Large intestine (tissue), 3 donors: ENCODE measurements at regions not wholly inside any gene's neighbourhood (a gene's known extent, or its start where the extent isn't known, plus 50 kb on each side); places are given as distances from the start of the nearest gene placed in this dataset.

Source experiments
- DNase-seq, 2 donors: peaks; one replicate each; pipeline versions ENCODE4 v3.0.0 to v3.0.0-alpha.2; 2013
- H3K27ac ChIP-seq: one replicate; pipeline ENCODE4 v1.5.1; 2013; ENCODE audit warnings: low read length
- H3K27me3 ChIP-seq: 2 replicates; pipeline ENCODE4 v1.6.1; 2013; ENCODE audit warnings: low read length; ENCODE audit not compliant: control insufficient read depth, insufficient read depth
- H3K36me3 ChIP-seq: 2 replicates; pipeline ENCODE4 v1.6.1; 2013; ENCODE audit warnings: low read length; ENCODE audit not compliant: control insufficient read depth, insufficient read depth
- H3K4me1 ChIP-seq: one replicate; pipeline ENCODE4 v1.6.1; 2013; ENCODE audit warnings: low read length; ENCODE audit not compliant: control insufficient read depth, insufficient read depth
- H3K4me3 ChIP-seq: one replicate; pipeline ENCODE4 v1.5.1; 2013; ENCODE audit warnings: low read length
- H3K9me3 ChIP-seq: one replicate; pipeline ENCODE4 v1.6.1; 2013; ENCODE audit warnings: mild to moderate bottlenecking, low read depth, low read length, moderate library complexity; ENCODE audit not compliant: control insufficient read depth
- WGBS: methylation state at CpG from one replicate; pipeline ENCODE4 v1.1.5; 2013; ENCODE audit warnings: low lambda C conversion rate; ENCODE audit not compliant: insufficient coverage; 5-methylcytosine and 5-hydroxymethylcytosine counted together

DNA sequence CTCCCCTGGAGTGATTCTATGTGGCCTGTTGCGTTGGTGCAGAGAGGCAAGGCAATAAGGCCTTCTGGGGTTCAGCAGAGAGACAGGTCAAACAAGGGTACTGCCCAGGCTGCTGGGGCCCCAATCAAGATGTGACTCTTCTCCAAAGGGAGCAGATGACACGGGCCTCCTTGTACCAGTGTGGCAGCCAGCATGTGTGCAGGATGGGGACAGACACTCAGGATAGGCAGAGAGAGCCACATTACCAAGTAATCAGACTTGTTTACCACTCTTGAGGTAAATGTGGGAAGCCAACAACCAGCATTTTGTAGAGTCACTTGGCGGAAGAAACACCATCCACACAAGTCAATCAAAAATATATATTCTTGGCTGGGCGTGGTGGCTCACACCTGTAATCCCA is 95.3 kb upstream of the DLG1 start:
- Histone ChIP-seq H3K36me3 (no peaks in the 10 kb centered on the region), H3K4me1 (no peaks in the 10 kb centered on the region), H3K27me3 (no peaks in the 10 kb centered on the region), H3K9me3 (no peaks in the 10 kb centered on the region), H3K4me3 (no peak overlapping the region), H3K27ac (no peak overlapping the region)
- WGBS: no CpG with 5 or more reads among the region's 4 CpGs
- DNase-seq: no peak

DNA sequence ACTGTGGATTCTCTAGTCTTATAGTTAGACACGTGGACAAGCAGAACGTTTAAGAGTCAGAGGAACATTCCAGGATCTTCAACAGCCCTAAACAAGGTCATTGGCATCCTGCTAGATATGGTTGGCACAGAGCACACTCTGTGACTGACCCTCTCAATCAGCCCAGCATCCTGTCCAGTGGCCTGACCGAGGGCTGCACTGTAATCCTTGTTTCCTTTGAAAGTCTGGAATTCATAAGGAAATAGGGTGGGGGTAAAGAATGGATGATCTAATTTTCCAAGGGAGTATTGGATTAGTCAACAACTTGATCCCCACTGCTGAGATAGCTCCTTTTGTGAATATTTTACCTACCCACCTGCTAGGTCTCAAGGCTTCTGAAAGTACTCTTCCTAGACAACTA is 94.5 kb upstream of the DLG1 start:
- Histone ChIP-seq H3K27me3 (no peaks in the 10 kb centered on the region), H3K36me3 (no peaks in the 10 kb centered on the region), H3K4me3 (no peak overlapping the region), H3K27ac (no peak overlapping the region), H3K9me3 (no peaks in the 10 kb centered on the region), H3K4me1 (no peaks in the 10 kb centered on the region)
- DNase-seq: no peak
- no CpG with 5 or more reads among the region's 3 CpGs for WGBS

DNA sequence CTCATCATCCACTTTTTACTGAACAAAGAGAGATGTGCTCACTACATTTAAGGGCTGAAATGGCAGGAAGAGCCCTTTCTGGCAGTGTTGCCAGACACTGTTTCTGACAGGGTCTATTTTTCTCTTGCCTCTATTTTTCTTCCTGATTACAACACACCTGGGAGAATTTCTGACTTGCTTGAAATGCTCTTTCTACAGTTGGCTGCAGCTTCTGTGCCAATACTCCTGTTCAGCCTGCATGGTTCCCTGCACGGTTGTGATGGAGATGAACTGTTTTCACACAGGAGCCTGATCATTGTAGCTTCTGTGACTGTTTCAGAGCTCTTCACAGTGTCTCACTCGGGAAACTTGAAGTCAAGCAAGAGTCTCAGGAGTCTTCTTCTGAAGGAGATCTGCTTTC is 83.0 kb upstream of the DLG1 start:
- Histone ChIP-seq H3K27ac (peak overlapping the region; percentile 3), H3K36me3 (no peaks in the 10 kb centered on the region), H3K4me3 (no peak overlapping the region), H3K9me3 (no peaks in the 10 kb centered on the region), H3K4me1 (peaks cover 19% of the 10 kb centered on the region), H3K27me3 (no peaks in the 10 kb centered on the region)
- DNase-seq: no peak
- no CpG with 5 or more reads among the region's 2 CpGs for WGBS

DNA sequence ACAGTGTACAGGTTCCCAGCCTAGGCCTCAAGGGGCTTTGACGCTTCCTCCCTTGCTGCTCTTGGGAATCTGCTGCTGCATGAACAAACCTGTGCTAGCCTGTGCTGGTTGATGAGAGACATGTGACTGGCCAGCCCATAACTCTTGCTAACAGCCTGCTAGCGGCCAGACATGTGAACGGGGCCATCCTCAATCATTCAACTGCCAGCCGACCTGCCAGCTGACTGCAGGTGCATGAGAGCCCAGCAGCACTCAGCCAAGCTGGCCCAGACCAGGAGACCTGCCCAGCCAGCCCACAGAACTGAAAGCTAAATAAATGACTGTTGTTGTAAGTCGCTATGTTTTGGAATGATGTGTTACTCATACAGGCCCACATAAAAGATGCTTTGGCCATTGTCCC is 82.4 kb upstream of the DLG1 start:
- H3K27ac ChIP-seq: peak overlapping the region; percentile 3
- no peaks in the 10 kb centered on the region for H3K27me3 ChIP-seq
- H3K4me3 ChIP-seq: no peak overlapping the region
- H3K4me1 ChIP-seq: peaks cover 19% of the 10 kb centered on the region
- no CpG with 5 or more reads among the region's 5 CpGs for WGBS
- peak; percentile 48 to 66 for DNase-seq
- H3K36me3 ChIP-seq: no peaks in the 10 kb centered on the region
- H3K9me3 ChIP-seq: no peaks in the 10 kb centered on the region

DNA sequence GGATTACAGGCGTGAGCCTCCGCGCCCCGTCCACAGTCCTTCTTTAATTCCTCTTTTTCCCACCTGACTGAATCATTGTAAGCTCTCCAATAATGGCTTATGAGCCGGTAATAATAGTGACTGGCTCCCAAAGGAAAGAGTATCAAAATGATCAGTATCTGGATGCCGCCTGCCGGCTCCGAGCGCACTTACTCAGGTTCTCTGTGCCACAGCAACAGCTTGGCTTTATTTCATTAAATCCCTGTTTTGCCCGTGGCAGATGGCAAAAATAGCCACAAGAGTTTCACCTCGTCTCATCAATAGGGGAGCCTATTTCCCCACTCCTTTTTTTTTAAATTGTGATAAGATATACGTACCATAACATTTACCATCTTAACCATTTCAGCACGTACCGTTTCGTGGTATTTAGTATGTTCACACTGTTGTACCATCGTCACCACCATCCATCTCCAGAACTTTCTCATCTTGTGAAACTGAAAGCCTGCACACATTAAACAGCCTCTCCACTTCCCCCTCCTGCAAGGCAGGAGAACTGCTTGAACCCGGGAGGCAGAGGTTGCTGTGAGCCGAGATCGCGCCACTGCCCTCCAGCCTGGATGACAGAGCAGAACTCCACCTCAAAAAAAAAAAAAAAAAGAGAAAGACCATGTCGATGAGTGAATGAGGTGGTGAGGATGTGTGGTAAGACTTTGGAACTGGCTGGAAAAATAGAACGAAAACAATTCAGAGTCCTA is 80.7 kb upstream of the DLG1 start:
- H3K27me3 ChIP-seq: no peaks in the 10 kb centered on the region
- peaks cover 19% of the 10 kb centered on the region for H3K4me1 ChIP-seq
- H3K36me3 ChIP-seq: no peaks in the 10 kb centered on the region
- WGBS: 92% methylated on average over 5 of the region's 22 CpGs
- H3K9me3 ChIP-seq: no peaks in the 10 kb centered on the region
- H3K4me3 ChIP-seq: no peak overlapping the region
- no peak for DNase-seq
- H3K27ac ChIP-seq: no peak overlapping the region

DNA sequence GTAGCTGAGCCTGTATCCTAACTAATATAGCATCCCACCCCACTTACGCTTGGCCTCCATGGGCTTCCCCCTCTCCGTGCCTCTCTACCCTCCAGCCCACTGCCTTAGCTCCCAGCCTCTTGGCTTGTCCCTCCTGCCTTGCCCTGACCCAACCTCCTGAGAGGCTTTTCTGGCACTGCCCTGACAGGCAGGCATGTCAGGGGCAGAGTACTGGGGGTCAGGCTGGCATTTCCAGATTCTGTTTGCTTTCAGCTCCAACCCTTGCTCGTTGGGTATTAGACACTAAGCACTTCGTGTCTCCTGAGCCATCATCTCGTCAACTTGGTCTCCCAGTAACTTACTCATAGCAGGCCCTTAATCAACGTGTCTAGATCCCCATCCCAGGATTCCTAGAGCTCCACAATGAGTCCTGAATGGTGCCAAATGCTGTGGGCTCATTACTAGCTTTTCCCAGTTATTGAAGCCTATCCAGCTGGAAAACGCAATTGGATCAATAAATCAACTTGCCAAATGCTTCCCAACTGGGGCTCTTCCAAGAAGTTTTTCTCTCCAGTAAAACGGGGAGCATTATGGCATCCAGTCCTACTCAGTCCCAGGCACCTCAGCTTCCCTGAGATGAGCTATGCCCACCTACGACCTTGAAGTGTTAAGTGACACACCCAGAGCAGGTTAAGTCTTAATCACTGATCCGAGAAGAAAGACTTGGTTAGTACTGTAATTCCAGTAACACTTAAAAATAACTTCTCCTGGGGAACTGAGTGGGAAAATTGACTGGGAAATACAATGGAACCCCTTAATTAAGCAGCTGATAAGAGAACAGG is 78.5 kb upstream of the DLG1 start:
- Histone ChIP-seq H3K4me1 (peaks cover 18% of the 10 kb centered on the region), H3K4me3 (no peak overlapping the region), H3K36me3 (no peaks in the 10 kb centered on the region), H3K9me3 (no peaks in the 10 kb centered on the region), H3K27me3 (no peaks in the 10 kb centered on the region), H3K27ac (no peak overlapping the region)
- no CpG with 5 or more reads among the region's 10 CpGs for WGBS
- no peak for DNase-seq

DNA sequence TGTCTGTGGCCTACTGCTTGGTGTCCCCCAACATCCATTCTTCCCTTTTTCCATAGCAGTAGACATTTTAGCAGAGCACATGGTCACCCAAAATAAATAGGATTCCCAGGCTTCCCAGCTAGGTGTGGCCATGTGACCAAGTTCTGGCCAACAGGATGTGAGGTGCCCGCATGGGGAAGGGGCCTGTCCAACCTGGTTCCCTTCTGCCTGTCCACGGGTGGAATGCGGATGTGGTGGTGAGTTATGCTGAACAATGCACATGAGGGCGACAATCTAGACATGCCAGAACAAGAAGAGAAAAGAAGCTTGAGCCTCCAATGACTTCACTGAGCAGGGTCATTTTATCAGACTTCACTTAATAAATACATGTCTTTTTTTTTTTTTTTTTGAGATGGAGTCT is 77.6 kb upstream of the DLG1 start:
- no peaks in the 10 kb centered on the region for H3K27me3 ChIP-seq
- no CpG with 5 or more reads among the region's 4 CpGs for WGBS
- no peak overlapping the region for H3K27ac ChIP-seq
- peaks cover 10% of the 10 kb centered on the region for H3K4me1 ChIP-seq
- H3K36me3 ChIP-seq: no peaks in the 10 kb centered on the region
- H3K4me3 ChIP-seq: no peak overlapping the region
- no peaks in the 10 kb centered on the region for H3K9me3 ChIP-seq
- DNase-seq: no peak

DNA sequence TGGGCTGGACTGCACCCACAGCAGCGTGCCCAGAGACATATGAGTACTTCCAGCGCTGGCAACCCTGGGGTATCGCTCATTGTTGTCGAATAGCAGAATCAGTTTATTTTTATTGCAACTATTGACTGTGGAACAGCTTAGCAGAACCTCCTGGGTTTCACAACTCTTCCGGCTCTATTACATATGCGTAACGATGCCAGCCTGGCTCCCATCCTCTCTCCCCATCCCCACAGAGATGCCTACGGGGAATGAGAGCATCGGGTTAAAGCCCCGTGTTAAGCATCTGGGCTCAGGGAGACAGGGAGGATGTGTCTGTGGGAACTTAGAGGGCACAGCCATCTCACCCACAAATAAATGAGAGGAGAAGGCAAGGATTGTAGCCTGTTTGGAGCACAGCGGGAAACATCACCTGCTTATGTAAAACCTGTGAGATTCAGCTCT is 76.6 kb upstream of the DLG1 start:
- Histone ChIP-seq H3K4me3 (no peak overlapping the region), H3K27me3 (no peaks in the 10 kb centered on the region), H3K36me3 (no peaks in the 10 kb centered on the region), H3K27ac (no peak overlapping the region), H3K4me1 (peaks cover 6% of the 10 kb centered on the region), H3K9me3 (no peaks in the 10 kb centered on the region)
- no CpG with 5 or more reads among the region's 11 CpGs for WGBS
- DNase-seq: no peak

DNA sequence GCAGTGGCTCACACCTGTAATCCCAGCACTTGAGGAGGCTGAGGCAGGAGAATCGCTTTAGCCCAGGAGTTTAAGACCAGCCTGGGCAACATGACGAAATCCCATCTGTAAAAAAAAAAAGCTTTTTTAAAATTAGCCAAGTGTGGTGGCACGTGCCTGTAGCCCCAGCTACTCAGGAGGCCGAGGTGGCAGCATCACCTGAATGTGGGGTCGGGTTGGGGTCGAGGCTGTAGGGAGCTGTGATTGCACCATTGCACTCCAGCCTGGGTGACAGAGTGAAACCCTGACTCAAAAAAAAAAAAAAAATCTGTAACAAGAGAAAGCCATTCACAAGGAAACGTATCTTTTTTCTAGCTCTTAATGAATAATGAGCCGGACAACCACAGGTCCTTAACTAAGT is 74.7 kb upstream of the DLG1 start:
- H3K9me3 ChIP-seq: no peaks in the 10 kb centered on the region
- WGBS: 93% methylated on average over 3 of the region's 8 CpGs

DNA sequence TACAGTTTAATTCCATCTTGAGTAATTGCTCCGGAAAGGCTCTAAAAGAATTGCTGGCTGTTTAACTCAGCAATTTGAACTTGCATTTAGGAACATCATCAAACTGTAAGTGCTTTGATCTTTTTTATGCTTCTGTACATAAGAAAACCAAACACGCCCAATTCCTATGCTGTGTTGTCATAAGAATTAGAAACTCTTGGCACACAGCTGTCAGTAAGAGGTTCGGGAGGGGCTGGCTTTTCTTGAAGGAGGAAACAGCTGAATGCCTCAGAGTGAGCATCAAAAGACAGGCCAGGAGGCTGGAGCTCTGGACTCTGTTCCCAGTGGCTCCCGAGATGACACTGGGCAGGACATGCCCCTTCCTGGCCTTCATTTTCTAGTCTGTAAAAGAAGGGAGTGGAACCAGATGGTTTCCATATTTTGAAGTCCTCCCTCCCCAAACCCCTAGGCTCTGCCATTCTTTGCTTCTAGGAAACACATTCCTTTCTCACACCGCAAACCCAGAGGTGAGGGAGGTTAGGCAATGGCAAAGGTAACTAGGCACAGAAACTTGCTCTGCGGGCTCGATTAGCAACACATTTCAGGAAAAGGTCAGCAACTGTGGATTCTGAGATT is 73.7 kb upstream of the DLG1 start:
- H3K9me3 ChIP-seq: no peaks in the 10 kb centered on the region
- no peaks in the 10 kb centered on the region for H3K36me3 ChIP-seq
- DNase-seq: peak; percentile 51 to 67
- peaks cover 6% of the 10 kb centered on the region for H3K4me1 ChIP-seq
- WGBS: 17% methylated on average over 1 of the region's 7 CpGs
- H3K27me3 ChIP-seq: no peaks in the 10 kb centered on the region
- H3K4me3 ChIP-seq: no peak overlapping the region
- no peak overlapping the region for H3K27ac ChIP-seq

More for the DNA sequence above, 74.7 kb upstream of the DLG1 start:
- no peak for DNase-seq
- Histone ChIP-seq H3K36me3 (no peaks in the 10 kb centered on the region), H3K4me1 (peaks cover 6% of the 10 kb centered on the region), H3K27me3 (no peaks in the 10 kb centered on the region), H3K27ac (no peak overlapping the region), H3K4me3 (no peak overlapping the region)
